Osteoblast (primary cell): ENCODE measurements at regions not wholly inside any gene's neighbourhood (a gene's known extent, or its start where the extent isn't known, plus 50 kb on each side); places are given as distances from the start of the nearest gene placed in this dataset.

Source experiments
- DNase-seq: peaks from one replicate; pipeline ENCODE4 v3.0.0; 2011; ENCODE audit warnings: low spot score, mixed read lengths; ENCODE audit not compliant: insufficient read length; ENCODE audit errors: missing footprints
- H2AFZ ChIP-seq: 2 replicates; pipeline ENCODE4 v1.6.0; 2011; ENCODE audit warnings: mild to moderate bottlenecking, low read length
- H3K27ac ChIP-seq: 2 replicates; pipeline ENCODE4 v1.5.1; 2011; ENCODE audit warnings: mild to moderate bottlenecking, low read depth, low read length, moderate library complexity
- H3K27me3 ChIP-seq: 2 replicates; pipeline ENCODE4 v1.6.0; 2012; ENCODE audit warnings: mild to moderate bottlenecking, control low read depth, inconsistent platforms, low read length, moderate library complexity; ENCODE audit not compliant: insufficient read depth
- H3K36me3 ChIP-seq: 2 replicates; pipeline ENCODE4 v1.5.1; 2011; ENCODE audit warnings: mild to moderate bottlenecking, low read length, control low read depth, moderate library complexity; ENCODE audit not compliant: insufficient read depth
- H3K4me1 ChIP-seq: 2 replicates; pipeline ENCODE4 v1.5.1; 2011; ENCODE audit warnings: mild to moderate bottlenecking, low read length, control low read depth, moderate library complexity; ENCODE audit not compliant: insufficient read depth
- H3K4me2 ChIP-seq: 2 replicates; pipeline ENCODE4 v1.6.0; 2011; ENCODE audit warnings: mild to moderate bottlenecking, low read length; ENCODE audit not compliant: insufficient read depth
- H3K4me3 ChIP-seq: fragments of 200-600 bp; sonication (generic); 3 replicates; pipeline ENCODE4 v1.5.1; 2012; ENCODE audit warnings: mild to moderate bottlenecking, low read length, inconsistent platforms; ENCODE audit not compliant: insufficient read depth
- H3K79me2 ChIP-seq: 2 replicates; pipeline ENCODE4 v1.6.0; 2012; ENCODE audit warnings: mild to moderate bottlenecking, low read length, control low read depth, inconsistent platforms; ENCODE audit not compliant: insufficient read depth
- H3K9me3 ChIP-seq: 2 replicates; pipeline ENCODE4 v1.5.1; 2011; ENCODE audit warnings: low read depth, low read length, control low read depth
- H4K20me1 ChIP-seq: 2 replicates; pipeline ENCODE4 v1.6.0; 2012; ENCODE audit warnings: mild to moderate bottlenecking, low read length, control low read depth; ENCODE audit not compliant: insufficient read depth
- TF ChIP-seq, protein P1 (sequence below): IDR thresholded peaks from 2 replicates; pipeline ENCODE4 v1.5.1; 2011; ENCODE audit warnings: mild to moderate bottlenecking, low read depth, low read length, moderate library complexity; ENCODE audit errors: extremely low read depth

DNA sequence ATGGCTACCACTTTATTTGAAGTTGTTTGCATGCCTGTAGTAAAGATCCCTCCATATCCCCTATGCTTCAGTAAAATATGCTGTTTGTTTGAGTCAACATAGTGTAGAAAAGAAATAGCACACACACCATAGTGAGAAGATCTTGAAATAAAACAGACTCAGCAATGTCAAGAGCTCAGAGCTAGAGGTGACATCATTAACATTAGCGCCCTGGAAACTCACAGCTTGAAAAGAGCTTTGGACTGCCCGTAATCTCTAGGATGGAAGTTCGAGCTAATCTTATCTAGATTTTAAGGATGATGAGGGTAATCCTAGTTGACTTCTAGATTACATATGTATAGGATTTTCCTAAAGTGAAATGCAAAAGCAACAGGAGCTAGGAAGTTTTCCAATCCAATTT lies 275.6 kb downstream of the SMARCA1 start:
- H3K9me3 ChIP-seq, result no peaks in the 10 kb centered on the region
- H3K4me1 ChIP-seq, result no peaks in the 10 kb centered on the region
- no peaks in the 10 kb centered on the region for H4K20me1 ChIP-seq
- DNase-seq, result no peak
- H3K27ac ChIP-seq, result no peak overlapping the region
- H3K4me2 ChIP-seq, result no peak overlapping the region
- no peaks in the 10 kb centered on the region for H3K36me3 ChIP-seq
- H3K4me3 ChIP-seq, result no peak overlapping the region
- H3K79me2 ChIP-seq, result no peaks in the 10 kb centered on the region
- no peak overlapping the region for H2AFZ ChIP-seq
- H3K27me3 ChIP-seq, result no peaks in the 10 kb centered on the region
- TF ChIP-seq, protein P1, sequence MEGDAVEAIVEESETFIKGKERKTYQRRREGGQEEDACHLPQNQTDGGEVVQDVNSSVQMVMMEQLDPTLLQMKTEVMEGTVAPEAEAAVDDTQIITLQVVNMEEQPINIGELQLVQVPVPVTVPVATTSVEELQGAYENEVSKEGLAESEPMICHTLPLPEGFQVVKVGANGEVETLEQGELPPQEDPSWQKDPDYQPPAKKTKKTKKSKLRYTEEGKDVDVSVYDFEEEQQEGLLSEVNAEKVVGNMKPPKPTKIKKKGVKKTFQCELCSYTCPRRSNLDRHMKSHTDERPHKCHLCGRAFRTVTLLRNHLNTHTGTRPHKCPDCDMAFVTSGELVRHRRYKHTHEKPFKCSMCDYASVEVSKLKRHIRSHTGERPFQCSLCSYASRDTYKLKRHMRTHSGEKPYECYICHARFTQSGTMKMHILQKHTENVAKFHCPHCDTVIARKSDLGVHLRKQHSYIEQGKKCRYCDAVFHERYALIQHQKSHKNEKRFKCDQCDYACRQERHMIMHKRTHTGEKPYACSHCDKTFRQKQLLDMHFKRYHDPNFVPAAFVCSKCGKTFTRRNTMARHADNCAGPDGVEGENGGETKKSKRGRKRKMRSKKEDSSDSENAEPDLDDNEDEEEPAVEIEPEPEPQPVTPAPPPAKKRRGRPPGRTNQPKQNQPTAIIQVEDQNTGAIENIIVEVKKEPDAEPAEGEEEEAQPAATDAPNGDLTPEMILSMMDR, result no peak

DNA sequence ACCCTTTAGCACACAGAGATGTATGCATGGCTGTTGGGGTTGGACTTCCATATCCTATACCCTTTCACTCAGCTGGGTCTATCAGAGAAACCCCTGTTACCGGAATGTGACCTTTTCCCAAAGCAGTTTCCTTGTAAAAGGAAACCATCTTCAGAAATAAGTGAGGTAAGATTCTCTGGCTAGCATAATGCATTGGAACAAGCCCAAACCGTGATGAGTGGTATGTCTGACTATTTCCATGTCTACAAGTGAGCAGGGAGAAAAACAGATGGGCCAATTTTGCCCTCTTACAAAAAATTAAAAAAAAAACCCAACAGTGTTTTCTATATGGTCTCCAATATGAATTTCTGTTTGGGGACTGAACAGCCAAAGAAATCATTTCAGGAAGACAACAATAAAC lies 283.9 kb downstream of the SMARCA1 start:
- Histone ChIP-seq H3K27me3 (no peaks in the 10 kb centered on the region), H4K20me1 (no peaks in the 10 kb centered on the region), H3K79me2 (no peaks in the 10 kb centered on the region), H3K4me2 (no peak overlapping the region), H3K27ac (no peak overlapping the region), H3K9me3 (no peaks in the 10 kb centered on the region), H3K36me3 (no peaks in the 10 kb centered on the region), H3K4me1 (no peaks in the 10 kb centered on the region), H2AFZ (no peak overlapping the region), H3K4me3 (no peak overlapping the region)
- DNase-seq, result no peak
- TF ChIP-seq, protein P1, result no peak

DNA sequence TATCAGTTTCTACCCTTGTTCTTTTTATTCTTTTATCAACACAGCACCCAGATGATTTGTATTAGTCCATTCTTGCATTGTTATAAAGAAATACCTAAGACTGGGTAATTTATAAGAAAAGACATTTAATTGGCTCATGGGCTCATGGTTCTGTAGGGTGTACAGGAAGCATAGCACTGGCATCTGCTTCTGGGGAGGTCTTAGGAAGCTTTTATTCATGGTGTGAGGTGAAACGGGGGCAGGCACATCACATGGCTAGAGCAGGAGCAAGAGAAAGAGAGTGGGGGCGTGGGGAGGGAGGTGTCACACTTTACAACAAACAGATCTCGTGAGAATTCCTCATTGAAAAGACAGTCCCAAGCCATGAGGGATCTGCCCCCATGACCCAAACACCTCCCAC lies 285.3 kb downstream of the SMARCA1 start:
- Histone ChIP-seq H3K9me3 (no peaks in the 10 kb centered on the region), H3K4me2 (no peak overlapping the region), H2AFZ (no peak overlapping the region), H3K27me3 (no peaks in the 10 kb centered on the region), H3K4me3 (no peak overlapping the region), H3K79me2 (no peaks in the 10 kb centered on the region), H3K36me3 (no peaks in the 10 kb centered on the region), H3K4me1 (no peaks in the 10 kb centered on the region), H4K20me1 (no peaks in the 10 kb centered on the region), H3K27ac (no peak overlapping the region)
- TF ChIP-seq, protein P1, result no peak
- no peak for DNase-seq

DNA sequence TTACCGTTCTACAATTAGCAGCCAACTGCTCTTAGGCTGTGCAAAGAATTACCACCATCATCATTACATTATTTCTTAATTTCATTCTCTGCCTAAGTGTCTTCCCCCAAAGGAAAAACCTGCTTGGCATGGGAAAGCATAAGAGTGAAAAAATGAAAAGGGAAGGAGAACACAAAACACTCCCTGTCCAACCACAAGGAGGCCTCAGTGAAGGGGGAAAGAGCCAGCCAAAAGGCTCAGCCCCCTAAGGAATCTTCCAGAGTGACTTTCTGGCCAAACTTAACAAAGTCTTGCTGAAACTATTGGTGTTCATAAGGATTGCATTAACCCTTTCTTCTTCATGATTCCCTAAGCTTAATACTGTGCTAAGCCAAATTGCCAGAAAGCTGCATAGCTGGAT lies 287.4 kb downstream of the SMARCA1 start:
- TF ChIP-seq, protein P1, result no peak
- Histone ChIP-seq H3K27ac (no peak overlapping the region), H3K9me3 (no peaks in the 10 kb centered on the region), H4K20me1 (no peaks in the 10 kb centered on the region), H2AFZ (no peak overlapping the region), H3K36me3 (no peaks in the 10 kb centered on the region), H3K27me3 (no peaks in the 10 kb centered on the region), H3K4me3 (no peak overlapping the region), H3K4me1 (no peaks in the 10 kb centered on the region), H3K4me2 (no peak overlapping the region), H3K79me2 (no peaks in the 10 kb centered on the region)
- no peak for DNase-seq
